Upper lobe of left lung (tissue), 4 donors: ENCODE measurements at regions not wholly inside any gene's neighbourhood (a gene's known extent, or its start where the extent isn't known, plus 50 kb on each side); places are given as distances from the start of the nearest gene placed in this dataset.

Experiments
- CTCF ChIP-seq, 6 experiments: fragments of 450-650 bp in 4 of 6; fragments of 200-600 bp in 2 of 6; sonication (generic) in 2 of 6; IDR thresholded peaks; one replicate each; pipeline ENCODE4 v1.5.1; 2016 to 2019; ENCODE audit warnings: antibody characterized with exemption in 6 of 6
- EP300 ChIP-seq, 4 donors: sonication (generic); formaldehyde crosslinking; IDR thresholded peaks; one replicate each; pipeline ENCODE4 v1.5.1; 2017; ENCODE audit warnings: antibody characterized with exemption in 4 of 4, control low read depth in 2 of 4
- POLR2AphosphoS5 ChIP-seq, 2 donors: sonication (generic); formaldehyde crosslinking; IDR thresholded peaks; one replicate each; pipeline ENCODE4 v1.5.1; 2017; ENCODE audit warnings: antibody characterized with exemption in 2 of 2

GRCh38 chr2:146642066-146642465, 1202.8 kb upstream of the ACVR2A start:
- TF ChIP-seq EP300 (IDR thresholded peaks at IDR 0.05) (no peak), CTCF (IDR thresholded peaks at IDR 0.05) (no peak), POLR2AphosphoS5 (IDR thresholded peaks at IDR 0.05) (no peak)
